Adrenal gland (tissue), 9 donors: ENCODE measurements at regions not wholly inside any gene's neighbourhood (a gene's known extent, or its start where the extent isn't known, plus 50 kb on each side); places are given as distances from the start of the nearest gene placed in this dataset.

Experiments
- DNase-seq, 7 donors: peaks; one replicate each; pipeline ENCODE4 v3.0.0-alpha.2; 2019 to 2020
- H3K27ac ChIP-seq, 5 donors: fragments of 200-600 bp; sonication (generic) in 4 of 5; 1 replicate in 3 of 5; 2 replicates in 2 of 5; pipeline versions ENCODE4 v1.5.1 to v1.8.0; 2016 to 2020; ENCODE audit warnings: mild to moderate bottlenecking in 1 of 5
- H3K27me3 ChIP-seq: fragments of 200-600 bp; 2 replicates; pipeline ENCODE4 v1.8.0; 2021
- H3K36me3 ChIP-seq, 2 donors: fragments of 200-600 bp; replicated peaks in 1 of 2; 1 replicate in 1 of 2; 2 replicates in 1 of 2; pipeline versions ENCODE4 v1.5.1 to v1.8.0; 2018 to 2022
- H3K4me1 ChIP-seq, 2 donors: fragments of 200-600 bp; replicated peaks in 1 of 2; 1 replicate in 1 of 2; 2 replicates in 1 of 2; pipeline versions ENCODE4 v1.5.1 to v1.8.0; 2018 to 2021
- H3K4me3 ChIP-seq, 4 donors: fragments of 200-600 bp; sonication (generic) in 3 of 4; one replicate each; pipeline ENCODE4 v1.5.1; 2016 to 2018
- H3K9me3 ChIP-seq, 3 donors: fragments of 200-600 bp; sonication (generic) in 1 of 3; replicated peaks in 1 of 3; 1 replicate in 2 of 3; 2 replicates in 1 of 3; pipeline versions ENCODE4 v1.5.1 to v1.8.0; 2016 to 2021
- POLR2A ChIP-seq, 2 donors: fragments of 450-650 bp; IDR thresholded peaks; one replicate each; pipeline ENCODE4 v1.6.1; 2017; ENCODE audit warnings: antibody characterized with exemption in 2 of 2, mild to moderate bottlenecking in 2 of 2, moderate library complexity in 1 of 2
- WGBS, 4 donors: extraction: QIAGEN DNeasy Blood & Tissue Kit in 2 of 4; methylation state at CpG; one replicate each; pipeline versions ENCODE4 v1.1.5 to v1.1.7; 2013 to 2017; 5-methylcytosine and 5-hydroxymethylcytosine counted together
- intact Hi-C, 2 donors: fragments of 100-400 bp; cut with DNase I; formaldehyde crosslinking; loops; one replicate each; pipeline versions ENCODE4 v1.14.1 to v1.15.0; 2022 to 2023
- TF ChIP-seq, protein P1 (sequence below), 6 experiments: fragments of 450-650 bp in 4 of 6; fragments of 200-600 bp in 2 of 6; sonication (generic) in 1 of 6; IDR thresholded peaks; 1 replicate in 5 of 6; 2 replicates in 1 of 6; pipeline versions ENCODE4 v1.5.1 to v1.8.0; 2016 to 2021; ENCODE audit warnings: antibody characterized with exemption in 6 of 6, mild to moderate bottlenecking in 2 of 6, moderate library complexity in 1 of 6
- donor health status: healthy with polysubstance abuse.
- donor health status: Bipolar disorder and iron deficiency.
- donor health status: DM: yes; HTN: yes; CAD: no.
- donor health status: DM: no; HTN: no; CAD: no.
- donor health status: DM: no; HTN: no; CAD: no.

DNA sequence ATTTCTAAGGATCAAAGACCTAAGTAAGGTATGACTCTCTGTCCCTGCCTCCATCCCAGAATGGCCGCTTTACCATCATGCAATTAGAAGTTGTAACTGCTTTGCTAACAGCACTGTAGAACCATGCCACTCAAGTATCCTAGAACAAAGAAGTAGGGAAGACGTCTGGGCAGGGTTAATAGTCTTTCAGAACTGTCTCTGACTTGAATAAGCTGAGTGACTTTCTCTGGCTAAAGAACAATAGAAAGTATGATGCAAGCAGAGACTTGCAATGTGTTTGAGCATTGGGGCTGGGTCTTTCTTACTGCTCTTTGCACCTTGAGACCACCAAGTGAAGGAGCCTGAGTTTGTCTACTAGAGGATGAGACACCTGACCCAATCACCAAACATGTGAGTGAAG lies 279.6 kb upstream of the JAG1 start:
- TF ChIP-seq POLR2A (IDR thresholded peaks at IDR 0.05) = no peak
- TF ChIP-seq, protein P1, sequence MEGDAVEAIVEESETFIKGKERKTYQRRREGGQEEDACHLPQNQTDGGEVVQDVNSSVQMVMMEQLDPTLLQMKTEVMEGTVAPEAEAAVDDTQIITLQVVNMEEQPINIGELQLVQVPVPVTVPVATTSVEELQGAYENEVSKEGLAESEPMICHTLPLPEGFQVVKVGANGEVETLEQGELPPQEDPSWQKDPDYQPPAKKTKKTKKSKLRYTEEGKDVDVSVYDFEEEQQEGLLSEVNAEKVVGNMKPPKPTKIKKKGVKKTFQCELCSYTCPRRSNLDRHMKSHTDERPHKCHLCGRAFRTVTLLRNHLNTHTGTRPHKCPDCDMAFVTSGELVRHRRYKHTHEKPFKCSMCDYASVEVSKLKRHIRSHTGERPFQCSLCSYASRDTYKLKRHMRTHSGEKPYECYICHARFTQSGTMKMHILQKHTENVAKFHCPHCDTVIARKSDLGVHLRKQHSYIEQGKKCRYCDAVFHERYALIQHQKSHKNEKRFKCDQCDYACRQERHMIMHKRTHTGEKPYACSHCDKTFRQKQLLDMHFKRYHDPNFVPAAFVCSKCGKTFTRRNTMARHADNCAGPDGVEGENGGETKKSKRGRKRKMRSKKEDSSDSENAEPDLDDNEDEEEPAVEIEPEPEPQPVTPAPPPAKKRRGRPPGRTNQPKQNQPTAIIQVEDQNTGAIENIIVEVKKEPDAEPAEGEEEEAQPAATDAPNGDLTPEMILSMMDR (IDR thresholded peaks at IDR 0.05) = no peak
- WGBS, 4 donors = 64 to 81% (median 68%) methylated on average over 2 of the region's 2 CpGs
- Histone ChIP-seq H3K9me3 (no peaks in the 10 kb centered on the region), H3K4me3 (no peak overlapping the region), H3K4me1 (no peaks in the 10 kb centered on the region), H3K27ac (no peak overlapping the region), H3K36me3 (no peaks in the 10 kb centered on the region), H3K27me3 (no peaks in the 10 kb centered on the region)
- intact Hi-C loops = no loop called here
- no peak for DNase-seq

DNA sequence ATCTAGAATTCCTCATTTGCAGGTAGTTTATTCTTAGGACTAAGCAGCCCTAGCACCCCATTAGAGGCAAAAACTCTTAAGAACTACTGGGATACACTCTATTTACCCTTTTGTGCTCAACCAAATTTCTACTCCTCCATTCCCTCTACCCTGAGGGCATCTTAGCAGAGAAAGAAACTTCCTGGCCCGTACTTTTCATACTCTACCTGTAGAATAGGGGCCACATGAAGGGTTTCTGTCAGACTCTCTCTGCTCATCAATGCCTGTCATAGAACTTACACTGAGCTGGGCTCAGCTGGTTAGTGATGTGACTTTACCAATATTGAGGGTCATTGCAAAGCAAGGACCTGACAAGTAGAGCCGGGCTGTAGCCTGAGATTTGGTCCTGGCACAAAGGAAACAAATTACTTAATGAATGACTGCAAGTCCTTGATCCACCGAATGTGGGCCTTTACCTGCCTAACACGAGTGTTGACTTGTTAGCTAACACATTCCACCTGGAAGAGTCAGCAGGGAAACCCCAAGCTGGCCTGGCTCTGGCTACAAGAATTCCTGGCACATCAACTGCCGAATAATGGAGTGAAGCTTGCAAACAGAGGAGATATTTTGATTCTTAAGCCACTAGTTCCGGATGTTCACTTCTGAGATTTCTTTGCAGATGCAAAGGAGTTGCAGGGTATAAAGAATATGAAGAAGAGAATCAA lies 280.5 kb upstream of the JAG1 start:
- DNase-seq = no peak
- WGBS, 4 donors = 66 to 78% (median 71%) methylated on average over 6 of the region's 6 CpGs
- Histone ChIP-seq H3K27me3 (no peaks in the 10 kb centered on the region), H3K36me3 (no peaks in the 10 kb centered on the region), H3K4me3 (no peak overlapping the region), H3K4me1 (no peaks in the 10 kb centered on the region), H3K27ac (no peak overlapping the region), H3K9me3 (no peaks in the 10 kb centered on the region)
- TF ChIP-seq POLR2A (IDR thresholded peaks at IDR 0.05) = no peak
- TF ChIP-seq, protein P1 (IDR thresholded peaks at IDR 0.05) = no peak
- intact Hi-C loops = no loop called here

DNA sequence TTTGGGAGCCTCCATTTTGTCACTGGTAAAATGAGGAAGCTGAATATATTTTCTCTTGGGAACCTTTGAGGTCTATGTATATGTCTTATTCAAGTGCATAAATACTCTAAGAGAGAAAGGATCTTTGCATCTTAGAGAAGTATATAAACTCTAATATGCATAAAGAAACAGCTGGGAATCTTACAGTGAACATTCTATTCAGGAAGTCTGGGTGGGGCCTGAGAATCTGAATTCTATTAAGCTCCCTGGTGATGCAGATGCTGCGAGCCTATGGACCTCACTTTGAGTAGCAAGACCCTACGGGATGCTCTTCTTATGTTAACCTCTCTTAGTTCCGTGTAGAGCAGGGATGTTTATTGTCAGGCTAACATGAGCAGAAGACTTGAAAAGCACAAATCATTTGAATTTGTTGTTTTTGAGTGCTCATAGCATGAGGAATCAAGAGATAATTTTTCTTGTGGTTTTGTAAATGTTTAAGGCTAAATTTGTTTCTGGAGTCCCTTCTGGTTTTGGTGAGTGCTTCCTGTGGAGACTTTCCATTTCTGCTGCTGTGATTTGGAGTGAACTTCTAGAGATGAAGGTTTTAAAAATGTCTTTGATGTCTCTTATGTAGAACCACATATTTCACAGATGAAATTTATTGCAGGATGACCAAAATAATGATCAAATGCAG lies 281.2 kb upstream of the JAG1 start:
- no peaks in the 10 kb centered on the region for H3K9me3 ChIP-seq
- no peaks in the 10 kb centered on the region for H3K4me1 ChIP-seq
- no peak for DNase-seq
- H3K27me3 ChIP-seq = no peaks in the 10 kb centered on the region
- intact Hi-C loops = no loop called here
- H3K4me3 ChIP-seq = no peak overlapping the region
- H3K36me3 ChIP-seq = no peaks in the 10 kb centered on the region
- H3K27ac ChIP-seq = no peak overlapping the region
- TF ChIP-seq POLR2A (IDR thresholded peaks at IDR 0.05) = no peak
- WGBS, 4 donors = 64 to 69% (median 66%) methylated on average over 3 of the region's 3 CpGs

DNA sequence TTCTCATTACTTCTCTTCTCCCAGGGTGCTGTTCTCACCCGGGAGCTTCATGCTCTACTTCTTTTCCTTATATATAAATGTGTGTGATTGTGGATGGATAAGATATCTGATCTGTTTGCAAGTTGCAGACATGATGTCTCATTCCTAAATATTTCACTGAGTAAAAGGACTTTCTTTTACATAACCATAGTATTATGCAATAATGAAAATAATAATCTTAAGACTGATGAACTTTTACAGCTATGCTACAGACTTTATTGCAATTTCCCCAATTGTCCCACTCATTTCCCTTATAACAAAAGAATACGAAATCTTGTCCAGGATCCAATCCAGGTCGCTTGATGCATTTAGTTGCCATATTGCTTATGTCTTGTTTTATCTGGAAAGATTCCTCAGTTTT lies 284.5 kb upstream of the JAG1 start:
- Histone ChIP-seq H3K4me3 (no peak overlapping the region), H3K36me3 (no peaks in the 10 kb centered on the region), H3K4me1 (no peaks in the 10 kb centered on the region), H3K9me3 (no peaks in the 10 kb centered on the region), H3K27me3 (no peaks in the 10 kb centered on the region), H3K27ac (no peak overlapping the region)
- WGBS, 4 donors = 72 to 80% (median 76%) methylated on average over 3 of the region's 3 CpGs
- no peak for DNase-seq
- intact Hi-C loops = no loop called here
- TF ChIP-seq POLR2A (IDR thresholded peaks at IDR 0.05) = no peak
- TF ChIP-seq, protein P1 (IDR thresholded peaks at IDR 0.05) = no peak

DNA sequence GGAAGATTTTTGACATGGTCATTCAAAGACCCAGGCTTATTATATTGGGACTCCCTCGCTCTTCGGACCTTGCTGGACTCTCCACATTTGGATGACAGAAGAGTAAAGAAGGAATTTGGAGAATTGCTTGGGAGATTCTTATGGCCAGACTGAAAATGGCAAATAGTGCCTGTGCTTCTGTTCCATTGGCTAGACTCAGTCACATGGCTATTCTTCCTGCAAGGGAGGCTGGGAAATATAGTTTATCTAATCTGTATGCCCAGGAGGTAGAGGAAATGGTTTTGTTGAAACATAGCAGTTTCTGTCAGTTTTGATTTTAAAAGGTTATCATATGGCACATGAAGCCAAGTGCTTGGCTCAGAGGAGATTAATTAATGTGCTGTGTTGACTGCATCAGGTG lies 286.6 kb upstream of the JAG1 start:
- no peaks in the 10 kb centered on the region for H3K36me3 ChIP-seq
- H3K27ac ChIP-seq = no peak overlapping the region
- no peak for TF ChIP-seq POLR2A (IDR thresholded peaks at IDR 0.05)
- TF ChIP-seq, protein P1 (IDR thresholded peaks at IDR 0.05) = no peak
- no peaks in the 10 kb centered on the region for H3K9me3 ChIP-seq
- H3K4me1 ChIP-seq = no peaks in the 10 kb centered on the region
- H3K27me3 ChIP-seq = no peaks in the 10 kb centered on the region
- no peak overlapping the region for H3K4me3 ChIP-seq
- WGBS, 4 donors = 86 to 94% (median 91%) methylated on average over 2 of the region's 2 CpGs
- no peak for DNase-seq
- intact Hi-C loops = no loop called here
